Ascending aorta (tissue), 2 donors: ENCODE measurements at regions not wholly inside any gene's neighbourhood (a gene's known extent, or its start where the extent isn't known, plus 50 kb on each side); places are given as distances from the start of the nearest gene placed in this dataset.

Experiments used
- DNase-seq, 2 donors: peaks; one replicate each; pipeline ENCODE4 v3.0.0-alpha.2; 2019; ENCODE audit warnings: low spot score in 2 of 2
- H3K27ac ChIP-seq, 2 donors: fragments of 200-600 bp; sonication (generic); one replicate each; pipeline ENCODE4 v1.5.1; 2016 to 2017; ENCODE audit warnings: mild to moderate bottlenecking in 1 of 2
- H3K27me3 ChIP-seq: fragments of 200-600 bp; sonication (generic); one replicate; pipeline ENCODE4 v1.5.1; 2017
- H3K36me3 ChIP-seq, 2 donors: fragments of 200-600 bp; sonication (generic); one replicate each; pipeline ENCODE4 v1.5.1; 2016
- H3K4me1 ChIP-seq, 2 donors: fragments of 200-600 bp; sonication (generic); one replicate each; pipeline ENCODE4 v1.5.1; 2016 to 2017; ENCODE audit warnings: mild to moderate bottlenecking in 1 of 2
- H3K4me3 ChIP-seq, 2 donors: fragments of 200-600 bp; sonication (generic); one replicate each; pipeline ENCODE4 v1.5.1; 2016 to 2017; ENCODE audit warnings: mild to moderate bottlenecking in 1 of 2
- H3K9me3 ChIP-seq, 2 donors: fragments of 200-600 bp; sonication (generic); one replicate each; pipeline ENCODE4 v1.5.1; 2016
- intact Hi-C: fragments of 100-400 bp; cut with DNase I; formaldehyde crosslinking; loops from one replicate; pipeline ENCODE4 v1.15.1; 2023
- TF ChIP-seq, protein P1 (sequence below), 3 experiments: fragments of 200-600 bp in 2 of 3; fragments of 450-650 bp in 1 of 3; sonication (generic) in 2 of 3; IDR thresholded peaks; one replicate each; pipeline ENCODE4 v1.5.1; 2016 to 2019; ENCODE audit warnings: antibody characterized with exemption in 3 of 3, mild to moderate bottlenecking in 1 of 3, moderate library complexity in 1 of 3

GRCh38 chr4:3831529-3832150, 65.5 kb downstream of the ADRA2C start:
- TF ChIP-seq, protein P1, sequence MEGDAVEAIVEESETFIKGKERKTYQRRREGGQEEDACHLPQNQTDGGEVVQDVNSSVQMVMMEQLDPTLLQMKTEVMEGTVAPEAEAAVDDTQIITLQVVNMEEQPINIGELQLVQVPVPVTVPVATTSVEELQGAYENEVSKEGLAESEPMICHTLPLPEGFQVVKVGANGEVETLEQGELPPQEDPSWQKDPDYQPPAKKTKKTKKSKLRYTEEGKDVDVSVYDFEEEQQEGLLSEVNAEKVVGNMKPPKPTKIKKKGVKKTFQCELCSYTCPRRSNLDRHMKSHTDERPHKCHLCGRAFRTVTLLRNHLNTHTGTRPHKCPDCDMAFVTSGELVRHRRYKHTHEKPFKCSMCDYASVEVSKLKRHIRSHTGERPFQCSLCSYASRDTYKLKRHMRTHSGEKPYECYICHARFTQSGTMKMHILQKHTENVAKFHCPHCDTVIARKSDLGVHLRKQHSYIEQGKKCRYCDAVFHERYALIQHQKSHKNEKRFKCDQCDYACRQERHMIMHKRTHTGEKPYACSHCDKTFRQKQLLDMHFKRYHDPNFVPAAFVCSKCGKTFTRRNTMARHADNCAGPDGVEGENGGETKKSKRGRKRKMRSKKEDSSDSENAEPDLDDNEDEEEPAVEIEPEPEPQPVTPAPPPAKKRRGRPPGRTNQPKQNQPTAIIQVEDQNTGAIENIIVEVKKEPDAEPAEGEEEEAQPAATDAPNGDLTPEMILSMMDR (IDR thresholded peaks at IDR 0.05), result no peak
- no peaks in the 10 kb centered on the region for H3K27me3 ChIP-seq
- peaks cover 2 to 8% of the 10 kb centered on the region in 2 donors for H3K4me1 ChIP-seq
- DNase-seq, result no peak
- H3K27ac ChIP-seq, result no peak overlapping the region
- H3K4me3 ChIP-seq, result no peak overlapping the region
- H3K36me3 ChIP-seq, result no peaks in the 10 kb centered on the region
- no peaks in the 10 kb centered on the region for H3K9me3 ChIP-seq
- intact Hi-C loops, result no loop called here

GRCh38 chr4:3832536-3833220, 66.5 kb downstream of the ADRA2C start:
- Histone ChIP-seq H3K4me3 (no peak overlapping the region), H3K36me3 (no peaks in the 10 kb centered on the region), H3K27ac (no peak overlapping the region), H3K4me1 (peaks cover under 1% of the 10 kb centered on the region in 2 donors), H3K27me3 (no peaks in the 10 kb centered on the region), H3K9me3 (no peaks in the 10 kb centered on the region)
- DNase-seq, result no peak
- TF ChIP-seq, protein P1 (IDR thresholded peaks at IDR 0.05), result no peak
- intact Hi-C loops, result no loop called here

GRCh38 chr4:3833326-3833989, 67.3 kb downstream of the ADRA2C start:
- Histone ChIP-seq H3K9me3 (no peaks in the 10 kb centered on the region), H3K4me1 (no peaks in the 10 kb centered on the region), H3K27me3 (no peaks in the 10 kb centered on the region), H3K36me3 (no peaks in the 10 kb centered on the region), H3K4me3 (no peak overlapping the region), H3K27ac (no peak overlapping the region)
- no peak for DNase-seq
- intact Hi-C loops, result no loop called here
- TF ChIP-seq, protein P1 (IDR thresholded peaks at IDR 0.05), result no peak

GRCh38 chr4:3834186-3834662, 68.0 kb downstream of the ADRA2C start:
- no peaks in the 10 kb centered on the region for H3K36me3 ChIP-seq
- no peak overlapping the region for H3K4me3 ChIP-seq
- H3K27me3 ChIP-seq, result no peaks in the 10 kb centered on the region
- no peaks in the 10 kb centered on the region for H3K9me3 ChIP-seq
- H3K27ac ChIP-seq, result no peak overlapping the region
- no peak for DNase-seq
- no peaks in the 10 kb centered on the region for H3K4me1 ChIP-seq
- TF ChIP-seq, protein P1 (IDR thresholded peaks at IDR 0.05), result no peak
- intact Hi-C loops, result no loop called here

DNA sequence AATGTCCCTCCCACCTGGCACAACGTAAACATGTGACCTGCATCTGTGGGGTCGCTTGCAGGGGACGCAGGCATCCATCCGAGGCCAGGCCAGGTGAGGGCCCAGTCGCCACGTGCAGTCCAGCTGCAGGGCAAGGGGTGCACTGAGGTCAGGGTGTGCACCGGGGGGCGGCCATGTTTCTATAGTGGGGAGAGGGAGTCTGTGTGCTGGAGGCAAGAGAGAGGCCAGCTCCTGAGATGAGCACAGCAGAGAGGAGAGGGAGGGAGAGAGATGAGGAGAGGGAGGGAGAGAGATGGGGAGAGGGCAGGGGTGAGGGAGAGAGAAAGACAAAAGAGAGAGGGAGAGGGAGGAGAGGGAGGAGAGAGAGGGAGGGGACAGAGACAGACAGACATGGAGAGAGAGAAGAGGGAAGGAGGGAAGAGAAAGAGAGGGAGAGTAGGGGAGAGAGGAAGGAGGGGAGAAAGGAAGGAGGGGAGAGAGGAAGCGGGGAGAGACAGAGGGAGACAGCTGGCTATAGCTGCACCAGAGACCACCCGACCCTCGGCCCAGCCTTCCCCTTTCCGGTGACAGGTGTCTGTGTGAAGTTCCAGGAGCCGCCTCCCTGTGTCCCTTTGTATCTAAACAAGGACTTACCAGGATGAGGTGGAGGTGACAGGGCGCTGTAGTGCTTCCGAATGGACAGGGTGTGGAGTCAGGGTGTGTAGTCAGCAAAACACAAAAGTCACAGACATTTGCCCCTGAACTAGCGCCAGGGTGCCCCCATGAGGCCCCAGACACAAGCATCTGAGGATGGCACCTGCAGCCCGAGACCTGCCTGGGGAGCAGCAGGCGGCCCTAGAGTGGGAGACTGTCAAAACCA, 68.7 kb downstream of the ADRA2C start:
- TF ChIP-seq, protein P1 (IDR thresholded peaks at IDR 0.05), result no peak

More for the DNA sequence above, 68.7 kb downstream of the ADRA2C start:
- Histone ChIP-seq H3K9me3 (no peaks in the 10 kb centered on the region), H3K27me3 (no peaks in the 10 kb centered on the region), H3K27ac (no peak overlapping the region), H3K36me3 (no peaks in the 10 kb centered on the region), H3K4me3 (no peak overlapping the region), H3K4me1 (no peaks in the 10 kb centered on the region)
- DNase-seq, result no peak
- intact Hi-C loops, result no loop called here
